GM19238 (cell line): ENCODE measurements at regions not wholly inside any gene's neighbourhood (a gene's known extent, or its start where the extent isn't known, plus 50 kb on each side); places are given as distances from the start of the nearest gene placed in this dataset.

Experiments
- DNase-seq: peaks from one replicate; pipeline ENCODE4 v3.0.0; 2011; ENCODE audit warnings: low spot score; ENCODE audit not compliant: insufficient read length

DNA sequence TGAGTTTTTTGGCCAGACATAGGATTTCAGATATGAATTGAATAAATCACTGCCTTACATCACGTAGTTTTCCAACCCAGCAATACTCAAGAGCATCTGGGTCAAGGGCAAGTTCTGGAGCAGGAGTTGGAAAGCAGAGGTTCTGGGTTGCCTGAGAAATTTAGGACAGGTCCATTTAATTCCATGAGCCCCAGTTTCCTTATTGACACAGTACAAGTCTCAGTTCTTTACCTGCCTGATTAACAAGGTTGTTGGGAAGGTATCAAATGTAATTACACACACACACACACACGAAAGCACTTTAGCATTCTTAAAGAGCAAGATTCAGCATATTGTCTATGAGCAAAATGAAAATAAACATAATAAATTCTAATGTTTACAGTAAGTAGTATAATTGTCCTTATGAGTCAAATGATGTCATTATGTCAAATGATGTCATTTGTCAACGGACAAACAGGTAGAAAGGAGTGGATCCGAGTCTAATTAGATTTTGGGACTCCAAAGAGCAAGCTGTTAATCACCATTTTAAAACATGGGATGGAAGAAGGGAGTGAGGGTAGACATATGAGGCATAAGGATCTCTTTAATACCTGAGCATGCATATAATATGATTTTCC, 268.4 kb upstream of the ARGLU1 start:
- DNase-seq: no peak

DNA sequence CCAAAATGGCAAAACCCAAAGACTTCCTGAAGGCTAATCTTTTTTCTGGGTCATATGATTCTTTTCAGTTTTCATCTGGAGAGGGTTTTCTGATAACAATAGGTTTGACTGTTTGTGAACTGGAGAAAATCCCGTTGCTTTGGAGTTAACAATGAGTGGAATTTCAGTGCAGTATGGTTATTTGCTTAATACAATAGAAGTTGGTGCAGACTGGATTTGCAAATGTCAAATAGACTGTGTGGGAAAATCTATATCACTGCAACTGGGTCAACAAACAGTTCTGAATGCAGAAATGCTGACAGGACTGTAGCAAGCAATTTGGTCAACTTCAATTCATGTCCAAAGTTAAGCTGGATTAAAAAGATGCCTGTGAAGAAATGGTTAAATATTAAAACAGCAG, 267.5 kb upstream of the ARGLU1 start:
- DNase-seq: no peak

DNA sequence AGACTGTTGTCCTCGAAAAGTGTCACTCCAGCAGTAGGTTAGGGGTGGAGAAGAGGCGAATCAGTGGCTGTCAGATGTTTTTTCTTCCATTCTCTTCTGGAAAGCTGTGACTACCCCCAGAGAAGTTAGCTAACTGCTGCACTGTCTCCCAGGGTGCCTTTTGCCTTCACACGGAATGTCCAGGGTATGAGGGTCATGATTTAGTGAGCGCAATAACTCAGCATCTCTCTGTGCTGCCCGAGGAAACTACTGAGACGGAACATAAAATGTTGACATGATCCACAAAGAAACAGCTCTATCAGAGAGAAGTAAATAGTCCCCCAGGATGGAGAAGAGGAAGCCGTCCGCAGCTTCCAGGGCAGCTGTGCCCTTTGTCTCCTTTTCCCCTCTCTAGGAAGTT, 254.0 kb upstream of the ARGLU1 start:
- no peak for DNase-seq

DNA sequence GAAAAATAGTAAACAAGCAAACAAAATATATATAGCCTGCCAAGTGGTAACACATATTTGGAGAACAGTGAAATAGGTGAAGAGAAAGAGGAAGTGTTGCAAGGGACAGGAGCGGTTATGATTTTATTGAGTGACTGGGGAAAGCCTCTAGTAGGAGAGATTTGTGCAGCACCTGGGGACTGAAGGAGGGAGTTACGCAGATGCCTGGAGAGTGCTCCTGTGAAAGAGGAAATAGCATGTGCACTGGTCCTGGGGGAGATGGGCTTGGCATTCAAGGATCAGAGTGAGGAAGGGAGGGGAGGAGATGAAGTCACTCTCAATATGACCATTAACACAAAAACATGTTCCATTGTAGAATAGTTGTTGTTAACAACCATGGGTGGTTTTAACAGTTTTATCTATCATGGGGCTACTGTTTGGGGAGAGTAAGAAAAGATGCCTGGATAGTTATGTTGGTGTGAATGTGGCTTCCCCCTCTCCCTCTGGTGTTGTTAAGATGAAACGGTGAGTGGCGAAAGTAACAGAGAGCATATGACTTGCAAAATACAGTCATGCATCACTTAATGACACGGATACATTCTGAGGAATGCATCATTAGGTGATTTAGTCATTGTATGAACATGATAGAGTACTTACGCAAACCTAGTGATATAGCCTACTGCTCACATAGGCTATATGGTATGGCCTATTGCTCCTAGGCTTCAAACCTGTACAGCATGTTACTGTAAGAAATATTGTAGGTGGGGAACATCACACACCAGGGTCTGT, 251.7 kb upstream of the ARGLU1 start:
- no peak for DNase-seq

DNA sequence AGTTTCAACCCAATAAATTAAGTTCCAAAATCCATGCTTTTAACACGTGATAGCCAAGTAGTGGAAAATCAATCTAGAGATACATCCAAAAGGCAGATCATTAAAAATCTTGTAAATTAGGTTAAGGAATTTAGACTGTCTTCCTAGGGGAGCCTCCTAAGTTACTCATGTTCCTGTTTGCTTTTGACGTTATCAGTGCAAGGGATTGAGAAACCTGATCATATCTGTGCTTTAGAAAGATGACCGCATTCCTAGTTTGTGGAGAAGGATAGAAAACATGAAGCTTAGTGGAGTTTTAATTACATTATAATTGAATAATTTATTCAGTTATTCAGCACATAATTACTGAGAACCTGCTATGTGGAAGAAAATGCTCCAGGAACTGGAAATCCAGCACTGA, 251.0 kb upstream of the ARGLU1 start:
- no peak for DNase-seq

DNA sequence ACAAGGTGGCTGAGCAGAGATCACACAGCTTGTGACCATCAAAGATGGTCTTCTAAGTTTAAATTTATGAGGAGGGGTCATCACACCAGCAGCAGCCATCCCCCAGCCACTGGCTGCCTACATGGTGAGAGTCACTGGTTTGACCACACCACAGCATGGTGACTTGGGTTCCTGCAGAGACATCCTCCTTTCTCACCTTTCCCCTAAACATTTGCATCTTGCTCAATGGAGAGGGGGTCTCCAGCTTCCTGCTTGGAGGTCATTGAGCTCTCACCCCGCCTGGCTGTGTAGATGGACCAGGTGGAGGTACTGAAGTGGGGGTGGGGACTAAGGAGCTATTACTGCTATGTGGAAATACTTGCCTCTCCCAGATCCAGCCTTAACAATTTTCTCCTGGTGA, 247.6 kb upstream of the ARGLU1 start:
- DNase-seq: no peak

DNA sequence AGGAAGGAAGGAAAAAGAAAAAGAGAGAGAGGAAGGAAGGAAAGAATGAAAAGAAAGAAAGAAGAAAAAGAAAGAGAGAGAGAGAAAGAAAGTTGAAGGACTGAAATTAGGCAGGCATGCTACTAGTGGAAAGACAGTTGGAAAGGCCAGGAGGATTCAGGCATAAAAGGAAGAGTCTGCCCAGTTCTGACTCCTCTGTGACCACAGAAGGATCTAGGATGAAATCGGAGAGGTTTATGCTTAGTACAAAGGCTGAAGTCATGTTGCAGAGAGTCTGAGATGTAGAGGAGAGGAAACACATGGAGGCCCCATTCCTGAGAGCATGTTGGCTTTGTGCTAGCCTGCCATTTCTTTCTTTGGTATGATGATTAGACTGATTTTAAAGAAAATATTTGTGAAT, 246.5 kb upstream of the ARGLU1 start:
- no peak for DNase-seq

DNA sequence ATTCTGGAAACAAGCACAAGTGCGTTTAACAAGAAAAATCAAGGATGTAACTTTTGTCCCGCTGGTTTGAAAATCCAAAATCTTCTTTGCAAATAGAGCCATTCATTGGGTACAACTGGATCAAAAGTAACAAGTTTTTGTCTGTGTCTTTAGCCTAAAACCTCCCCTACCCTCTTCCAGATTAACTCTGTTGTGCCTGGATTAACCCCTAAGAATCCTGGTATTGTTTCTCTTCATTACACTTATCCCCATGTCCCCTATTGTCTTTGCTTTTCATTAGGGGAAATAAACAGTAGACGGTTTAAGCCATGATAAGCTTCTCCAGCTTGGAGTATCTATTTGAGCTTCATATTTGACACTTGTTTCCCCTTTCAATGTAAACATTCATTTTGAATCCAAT, 242.1 kb upstream of the ARGLU1 start:
- no peak for DNase-seq

DNA sequence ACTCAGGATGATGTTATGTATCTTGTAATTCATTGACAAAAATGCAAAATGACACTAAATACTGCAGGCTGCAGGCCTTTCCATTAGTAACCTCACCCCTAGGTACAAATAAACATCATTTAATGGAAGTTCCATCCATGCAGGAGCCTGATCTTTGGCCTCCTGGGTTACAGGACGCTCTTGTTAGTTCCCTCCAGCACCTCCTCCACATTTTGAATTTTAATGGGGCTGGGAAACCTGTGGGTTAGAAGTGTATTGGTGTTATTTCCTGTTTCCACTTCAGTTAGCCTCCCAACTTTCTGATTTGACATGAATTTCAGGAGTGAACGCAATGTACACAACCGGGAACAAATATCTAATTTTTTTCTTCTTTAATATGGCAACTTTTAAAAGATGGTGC, 237.1 kb upstream of the ARGLU1 start:
- DNase-seq: no peak

DNA sequence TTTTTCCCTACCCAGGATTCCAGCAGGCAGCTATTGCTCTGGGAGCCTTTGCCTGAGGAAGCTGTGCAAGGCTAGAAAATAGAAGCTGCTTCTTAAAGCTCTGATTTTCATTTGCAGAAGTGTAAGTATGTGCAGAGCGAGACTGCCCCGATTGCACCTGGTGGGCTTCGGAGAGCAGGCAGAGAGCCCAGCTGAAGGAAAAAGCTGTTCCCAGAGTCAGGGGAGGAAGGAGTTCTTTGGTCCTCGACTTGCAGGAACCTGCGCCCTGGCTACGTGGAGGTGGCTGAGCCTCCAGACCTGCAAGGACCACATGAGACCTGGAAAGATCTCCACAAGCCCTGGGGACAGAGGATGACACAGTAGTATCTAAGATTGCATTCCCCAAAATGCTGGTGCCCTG, 235.0 kb upstream of the ARGLU1 start:
- DNase-seq: no peak

DNA sequence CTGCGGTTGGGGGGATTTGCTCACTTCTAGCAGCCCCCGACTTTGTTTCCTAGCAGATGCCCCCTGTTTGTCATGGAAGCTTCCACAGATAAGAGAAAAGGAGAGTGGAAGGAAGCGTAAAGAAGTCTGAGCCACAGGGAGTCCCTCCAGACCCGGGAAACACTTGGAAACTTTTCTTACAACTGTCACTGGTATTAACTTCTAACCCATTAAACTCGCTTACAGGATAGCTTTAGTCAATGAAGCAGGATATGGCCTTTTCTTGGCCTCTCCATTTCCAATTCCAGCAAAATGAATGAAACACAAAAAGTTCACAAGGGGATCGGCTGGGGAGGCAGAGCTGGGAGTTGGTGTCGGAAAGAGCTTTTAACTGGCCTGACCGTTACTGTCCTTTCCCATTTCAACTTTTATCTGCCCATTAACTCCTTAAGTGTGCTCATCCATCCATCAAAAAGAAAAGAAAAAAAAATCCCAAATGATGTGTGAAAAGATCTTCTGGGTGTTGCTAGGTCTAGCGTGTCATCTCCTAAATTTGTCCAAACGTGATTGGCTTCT, 231.9 kb upstream of the ARGLU1 start:
- DNase-seq: no peak

DNA sequence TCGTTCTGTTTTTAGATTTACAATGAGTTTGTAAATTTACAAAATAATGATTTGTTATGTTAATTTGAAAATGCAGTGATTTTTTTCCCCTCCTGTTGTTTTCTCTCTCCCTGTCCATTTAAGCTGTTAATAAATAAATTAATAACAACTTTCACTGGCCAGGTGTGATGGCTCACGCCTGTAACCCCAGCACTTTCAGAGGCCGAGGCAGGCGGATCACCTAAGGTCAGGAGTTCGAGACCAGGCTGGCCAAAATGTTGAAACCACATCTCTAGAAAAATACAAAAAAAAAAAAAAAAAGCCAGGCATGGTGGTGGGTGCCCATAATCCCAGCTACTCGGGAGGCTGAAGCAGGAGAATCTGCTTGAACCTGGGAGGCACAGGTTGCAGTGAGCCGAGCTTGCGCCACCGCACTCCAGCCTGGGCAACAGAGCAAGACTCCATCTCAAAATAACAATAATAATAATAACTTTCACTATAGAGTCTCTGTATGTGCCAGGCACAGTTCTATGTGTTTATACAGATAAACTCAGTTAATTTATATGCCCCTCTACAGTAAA, 229.2 kb upstream of the ARGLU1 start:
- DNase-seq: no peak

DNA sequence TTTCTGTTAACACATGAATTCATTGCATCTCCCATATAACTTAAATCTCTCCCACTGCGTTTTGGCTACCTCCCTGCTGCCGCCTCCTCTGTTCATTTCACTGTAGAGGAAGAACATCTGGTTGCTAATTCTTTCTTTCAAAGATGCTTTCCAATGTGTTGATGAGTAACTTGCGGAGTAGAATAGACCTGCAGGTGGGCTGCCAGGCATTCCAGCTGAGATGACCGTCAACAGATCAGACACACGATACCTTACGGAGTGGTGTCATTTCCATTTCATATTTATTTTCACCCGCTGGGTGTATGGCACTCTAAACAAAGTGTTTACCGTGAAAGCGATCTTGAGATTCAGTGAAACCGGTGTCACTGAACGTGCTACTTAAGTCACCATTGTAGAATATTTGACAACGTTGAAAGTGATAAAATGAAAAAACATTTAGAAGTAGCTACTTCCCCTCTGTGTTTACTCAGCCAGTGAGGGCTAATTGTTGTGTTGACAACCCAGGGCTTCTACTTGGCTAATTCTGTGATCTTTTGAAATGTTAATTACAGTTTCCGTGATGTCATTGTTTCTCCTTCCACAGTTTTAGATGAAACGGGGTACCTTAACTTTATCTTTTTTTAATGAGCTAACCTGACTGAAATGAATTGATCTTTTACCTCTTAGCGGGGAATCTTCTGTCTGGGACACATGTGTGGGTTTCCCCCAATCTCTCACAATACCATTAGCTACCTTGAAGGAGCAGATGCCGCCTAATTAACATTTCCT, 228.5 kb upstream of the ARGLU1 start:
- no peak for DNase-seq

DNA sequence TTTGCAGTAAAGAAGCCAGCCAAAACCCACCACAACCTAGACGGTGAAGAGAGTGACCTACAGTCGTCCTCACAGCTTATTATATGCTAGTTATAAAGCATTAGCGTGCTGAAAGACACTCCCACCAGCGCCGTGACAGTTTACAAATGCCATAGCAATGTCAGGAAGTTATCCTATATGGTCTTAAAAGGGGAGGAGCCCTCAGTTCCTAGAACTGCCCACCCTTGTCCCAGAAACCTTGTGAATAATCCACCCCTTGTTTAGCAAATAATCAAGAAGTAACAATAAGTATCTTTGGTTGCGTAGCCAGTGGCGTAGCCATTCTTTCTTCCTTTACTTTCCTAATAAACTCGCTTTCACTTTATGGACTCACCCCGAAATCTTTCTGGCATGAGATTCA, 227.9 kb upstream of the ARGLU1 start:
- no peak for DNase-seq

DNA sequence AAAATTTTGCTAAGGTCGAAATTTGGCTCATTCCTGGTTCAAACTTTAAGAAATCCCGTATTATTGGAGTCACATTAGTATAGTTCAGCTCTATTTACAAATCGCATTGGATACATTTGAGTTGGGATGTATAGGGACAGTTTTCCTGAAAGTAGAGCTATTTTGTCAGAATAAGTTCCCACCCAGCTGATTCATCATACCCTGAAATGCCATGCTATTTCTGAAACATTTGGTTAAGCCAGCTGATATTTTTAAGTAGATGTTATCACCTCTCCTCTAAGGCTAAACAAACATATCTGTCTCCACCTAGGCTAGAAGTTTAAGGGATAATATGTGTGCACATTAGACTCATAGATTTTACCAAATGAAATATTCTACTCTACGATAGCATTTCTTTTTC, 226.2 kb upstream of the ARGLU1 start:
- DNase-seq: no peak

DNA sequence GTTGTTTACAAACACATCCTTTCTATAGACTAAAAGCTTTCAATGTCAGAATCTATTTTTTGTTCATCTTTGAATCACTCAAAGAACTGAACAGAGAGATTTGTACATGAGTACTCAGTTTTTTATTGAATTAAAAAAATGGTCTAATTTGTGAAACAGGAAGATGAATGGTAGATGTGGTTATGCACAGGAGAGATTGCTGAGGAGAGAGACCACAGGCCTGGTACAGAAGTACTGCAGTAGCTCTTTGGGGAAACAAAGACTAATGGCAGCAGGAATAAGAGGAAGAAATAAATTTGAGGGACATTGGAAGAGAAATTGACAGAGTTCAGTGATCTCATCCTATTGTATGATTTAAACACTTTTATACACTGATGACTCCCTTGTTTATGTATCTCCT, 222.0 kb upstream of the ARGLU1 start:
- no peak for DNase-seq

DNA sequence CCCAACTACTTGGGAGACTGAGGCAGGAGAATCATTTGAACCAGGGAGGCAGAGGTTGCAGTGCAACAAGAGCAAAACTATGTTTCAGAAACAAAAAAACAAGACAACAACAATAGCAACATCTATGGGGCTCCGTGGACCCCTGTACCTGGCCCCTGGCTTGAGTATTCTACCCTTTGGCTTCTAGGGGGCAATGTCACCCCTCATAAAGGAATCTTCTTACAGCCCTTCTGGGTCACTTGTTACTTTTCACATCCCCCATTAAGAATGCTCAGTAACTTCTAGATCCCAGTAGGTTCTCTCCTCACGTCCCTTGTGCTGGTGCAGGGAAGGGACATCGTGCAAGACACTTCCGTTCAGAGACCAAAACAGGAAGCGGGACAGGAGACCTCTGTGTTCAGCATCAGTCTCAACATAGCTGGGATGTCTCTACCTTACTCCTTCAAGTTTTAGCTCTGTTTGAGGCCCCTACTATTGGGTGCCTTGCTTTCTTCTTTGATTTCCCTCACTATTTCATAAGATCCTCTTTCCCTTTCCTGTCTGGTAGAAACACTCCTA, 218.1 kb upstream of the ARGLU1 start:
- DNase-seq: no peak

DNA sequence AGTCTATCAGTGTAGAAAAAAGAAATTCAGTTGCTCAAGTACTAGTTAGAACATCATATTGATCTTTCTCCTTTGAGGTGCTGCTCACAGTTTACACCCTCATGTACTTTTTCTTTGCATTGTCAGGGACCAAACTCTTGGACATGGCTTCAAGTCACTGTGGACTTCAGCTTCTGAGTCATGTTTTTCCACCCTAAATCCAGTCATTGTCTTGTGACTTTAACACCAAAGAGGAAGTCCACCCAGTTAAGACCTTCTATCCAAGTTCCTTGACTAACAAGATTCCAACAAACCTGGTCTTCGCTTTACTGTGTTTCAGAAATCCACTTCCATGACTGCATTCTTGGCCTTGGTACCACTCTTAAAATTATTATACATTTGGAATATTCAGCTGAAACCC, 206.7 kb upstream of the ARGLU1 start:
- no peak for DNase-seq

DNA sequence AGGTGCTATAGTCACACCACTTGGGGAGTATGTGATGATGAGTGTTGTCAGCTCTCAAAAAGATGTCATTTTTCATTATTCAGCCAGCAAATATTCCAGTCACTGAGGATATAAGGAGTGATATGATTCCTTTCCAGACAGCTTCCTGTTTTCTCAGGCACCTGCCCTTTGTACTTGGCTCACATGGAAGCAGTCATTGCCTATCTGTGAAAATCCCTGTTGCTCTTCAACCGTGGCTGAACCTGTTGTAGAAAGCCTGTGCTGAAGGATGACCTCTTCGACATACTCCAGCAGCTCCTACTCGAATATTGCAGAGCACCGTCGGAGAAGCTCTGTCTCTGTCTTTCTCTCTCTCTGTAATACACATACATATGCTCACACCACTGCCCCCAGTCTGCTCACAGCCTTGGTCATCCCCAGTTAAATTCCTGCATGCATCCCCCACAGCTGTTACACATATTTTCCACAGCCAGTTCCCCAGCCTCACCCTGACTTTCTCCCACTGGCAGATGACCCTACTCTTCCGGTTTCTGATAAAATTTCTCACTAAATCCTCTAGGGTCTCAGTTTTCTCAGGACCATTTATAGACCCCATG, 204.2 kb upstream of the ARGLU1 start:
- no peak for DNase-seq

DNA sequence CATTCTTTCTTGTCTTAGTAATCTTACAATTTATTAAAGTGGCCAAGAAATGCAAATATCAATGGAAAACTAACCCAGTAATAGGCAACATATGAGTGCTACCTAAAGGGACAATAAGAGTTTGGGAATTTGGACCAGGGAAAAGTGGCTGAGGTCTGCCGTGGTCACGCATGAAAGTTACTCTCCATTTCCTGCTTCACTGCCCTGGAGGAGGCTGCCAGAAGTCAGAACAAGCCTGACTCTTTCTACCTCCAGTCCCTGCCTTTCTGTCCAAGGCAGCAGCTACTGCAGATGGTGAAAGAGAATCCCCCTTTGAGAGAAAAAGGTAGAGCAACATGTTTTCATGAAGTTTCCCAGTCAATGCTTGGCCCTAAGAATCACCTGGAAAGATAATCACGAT, 201.1 kb upstream of the ARGLU1 start:
- DNase-seq: no peak

DNA sequence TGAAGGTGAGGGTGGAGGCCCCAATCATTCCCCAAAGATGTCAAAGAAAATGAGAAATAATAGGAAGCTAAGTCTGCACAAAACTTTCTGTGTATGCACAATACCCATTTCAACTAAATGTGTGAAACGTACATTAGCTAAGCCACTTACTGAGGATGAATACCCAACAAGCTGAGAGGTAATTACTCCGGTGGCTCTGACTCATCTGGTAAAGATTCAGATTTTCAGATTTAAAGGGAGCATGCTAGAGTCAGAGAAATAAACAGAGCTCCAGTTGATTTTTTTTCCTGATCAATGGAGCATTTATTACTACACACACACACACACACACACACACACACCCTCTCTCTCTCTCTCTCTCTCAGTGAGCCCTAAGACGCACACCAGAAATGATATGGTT, 194.8 kb upstream of the ARGLU1 start:
- no peak for DNase-seq
